OCI-LY3 (cell line): ENCODE measurements at regions not wholly inside any gene's neighbourhood (a gene's known extent, or its start where the extent isn't known, plus 50 kb on each side); places are given as distances from the start of the nearest gene placed in this dataset.

Experiments used
- H2AFZ ChIP-seq: fragments of 200-600, 300-600 bp; shearing (Covaris generic); 2 replicates; pipeline ENCODE4 v1.6.0; 2014; ENCODE audit warnings: antibody characterized with exemption, low read depth, low read length
- H3K27ac ChIP-seq: fragments of 200-600, 300-600 bp; sonication (generic); 2 replicates; pipeline ENCODE4 v1.5.1; 2014; ENCODE audit warnings: mild to moderate bottlenecking, low read length, moderate library complexity, mixed read lengths
- H3K27me3 ChIP-seq: fragments of 200-600, 300-600 bp; sonication (generic); 2 replicates; pipeline ENCODE4 v1.6.1; 2014; ENCODE audit warnings: low read depth, low read length, mixed read lengths
- H3K36me3 ChIP-seq: fragments of 200-600, 300-600 bp; sonication (generic); replicated peaks from 2 replicates; pipeline ENCODE3; 2014; ENCODE audit warnings: low read depth, low read length, mixed read lengths
- H3K4me1 ChIP-seq: fragments of 300-600, 200-600 bp; sonication (generic); 2 replicates; pipeline ENCODE4 v1.6.1; 2014; ENCODE audit warnings: low read length, mixed read lengths
- H3K4me2 ChIP-seq: fragments of 200-600, 300-600 bp; sonication (generic); 2 replicates; pipeline ENCODE4 v1.6.1; 2014; ENCODE audit warnings: low read length, mixed read lengths
- H3K4me3 ChIP-seq: fragments of 300-600, 200-600 bp; sonication (generic); 2 replicates; pipeline ENCODE4 v1.5.1; 2014; ENCODE audit warnings: antibody characterized with exemption, mild to moderate bottlenecking, low read length, moderate library complexity
- H3K79me2 ChIP-seq: fragments of 300-600, 200-600 bp; shearing (Covaris generic); 2 replicates; pipeline ENCODE4 v1.6.1; 2014; ENCODE audit warnings: mild to moderate bottlenecking, low read length, mixed read lengths
- H3K9ac ChIP-seq: fragments of 300-600, 200-600 bp; shearing (Covaris generic); 2 replicates; pipeline ENCODE4 v1.6.0; 2014; ENCODE audit warnings: mild to moderate bottlenecking, low read length, moderate library complexity
- H3K9me3 ChIP-seq: fragments of 200-600, 300-600 bp; shearing (Covaris generic); 2 replicates; pipeline ENCODE4 v1.6.1; 2014; ENCODE audit warnings: low read length, mixed read lengths; ENCODE audit not compliant: insufficient read depth
- H4K20me1 ChIP-seq: fragments of 200-600, 300-600 bp; sonication (generic); 2 replicates; pipeline ENCODE4 v1.6.1; 2016; ENCODE audit warnings: low read length, mixed read lengths; ENCODE audit not compliant: insufficient read depth
- EZH2phosphoT487 ChIP-seq: fragments of 200-600 bp; shearing (Covaris generic); IDR thresholded peaks from 2 replicates; pipeline ENCODE4 v1.6.1; 2018; ENCODE audit warnings: antibody characterized with exemption, mixed run types, low read depth
- TF ChIP-seq, protein P1 (sequence below): fragments of 200-600, 300-600 bp; sonication (generic); IDR thresholded peaks from 2 replicates; pipeline ENCODE4 v1.5.1; 2014; ENCODE audit warnings: antibody characterized with exemption, low read length, low read depth

GRCh38 chr3:109532257-109533216, 195.2 kb upstream of the DPPA4 start:
- H2AFZ ChIP-seq: no peak overlapping the region
- H3K4me3 ChIP-seq: no peak overlapping the region
- TF ChIP-seq, protein P1, sequence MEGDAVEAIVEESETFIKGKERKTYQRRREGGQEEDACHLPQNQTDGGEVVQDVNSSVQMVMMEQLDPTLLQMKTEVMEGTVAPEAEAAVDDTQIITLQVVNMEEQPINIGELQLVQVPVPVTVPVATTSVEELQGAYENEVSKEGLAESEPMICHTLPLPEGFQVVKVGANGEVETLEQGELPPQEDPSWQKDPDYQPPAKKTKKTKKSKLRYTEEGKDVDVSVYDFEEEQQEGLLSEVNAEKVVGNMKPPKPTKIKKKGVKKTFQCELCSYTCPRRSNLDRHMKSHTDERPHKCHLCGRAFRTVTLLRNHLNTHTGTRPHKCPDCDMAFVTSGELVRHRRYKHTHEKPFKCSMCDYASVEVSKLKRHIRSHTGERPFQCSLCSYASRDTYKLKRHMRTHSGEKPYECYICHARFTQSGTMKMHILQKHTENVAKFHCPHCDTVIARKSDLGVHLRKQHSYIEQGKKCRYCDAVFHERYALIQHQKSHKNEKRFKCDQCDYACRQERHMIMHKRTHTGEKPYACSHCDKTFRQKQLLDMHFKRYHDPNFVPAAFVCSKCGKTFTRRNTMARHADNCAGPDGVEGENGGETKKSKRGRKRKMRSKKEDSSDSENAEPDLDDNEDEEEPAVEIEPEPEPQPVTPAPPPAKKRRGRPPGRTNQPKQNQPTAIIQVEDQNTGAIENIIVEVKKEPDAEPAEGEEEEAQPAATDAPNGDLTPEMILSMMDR: peak; percentile 60
- TF ChIP-seq EZH2phosphoT487: no peak
- no peaks in the 10 kb centered on the region for H3K4me1 ChIP-seq
- H3K4me2 ChIP-seq: no peak overlapping the region
- H3K9me3 ChIP-seq: no peaks in the 10 kb centered on the region
- H3K9ac ChIP-seq: no peak overlapping the region
- H3K36me3 ChIP-seq: no peaks in the 10 kb centered on the region
- no peaks in the 10 kb centered on the region for H3K79me2 ChIP-seq
- H3K27ac ChIP-seq: no peak overlapping the region
- no peaks in the 10 kb centered on the region for H3K27me3 ChIP-seq
- no peaks in the 10 kb centered on the region for H4K20me1 ChIP-seq

DNA sequence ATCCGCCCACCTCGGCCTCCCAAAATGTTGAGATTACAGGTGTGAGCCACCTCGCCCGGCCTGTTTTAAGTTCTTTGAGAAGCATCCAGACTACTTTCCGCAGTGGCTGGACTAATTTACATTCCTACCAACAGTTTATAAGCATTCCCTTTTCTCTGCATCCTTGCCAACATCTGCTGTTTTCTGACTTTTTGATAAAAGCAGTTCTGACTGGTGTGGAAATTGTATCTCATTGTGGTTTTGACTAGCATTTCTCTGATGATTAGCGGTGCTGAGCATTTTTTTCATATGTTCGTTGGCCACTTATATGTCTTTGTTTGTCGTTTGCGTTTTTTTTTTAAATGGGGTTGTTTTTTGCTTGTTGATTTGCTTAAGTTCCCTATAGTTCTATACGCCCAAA, 208.4 kb upstream of the DPPA4 start:
- H3K9me3 ChIP-seq: no peaks in the 10 kb centered on the region
- no peak overlapping the region for H3K27ac ChIP-seq
- H3K36me3 ChIP-seq: no peaks in the 10 kb centered on the region
- H3K27me3 ChIP-seq: no peaks in the 10 kb centered on the region
- H3K4me3 ChIP-seq: no peak overlapping the region
- H4K20me1 ChIP-seq: no peaks in the 10 kb centered on the region
- no peak for TF ChIP-seq EZH2phosphoT487
- TF ChIP-seq, protein P1: no peak
- H3K4me1 ChIP-seq: peaks cover 11% of the 10 kb centered on the region
- no peak overlapping the region for H3K9ac ChIP-seq
- H2AFZ ChIP-seq: no peak overlapping the region
- no peaks in the 10 kb centered on the region for H3K79me2 ChIP-seq
- no peak overlapping the region for H3K4me2 ChIP-seq

DNA sequence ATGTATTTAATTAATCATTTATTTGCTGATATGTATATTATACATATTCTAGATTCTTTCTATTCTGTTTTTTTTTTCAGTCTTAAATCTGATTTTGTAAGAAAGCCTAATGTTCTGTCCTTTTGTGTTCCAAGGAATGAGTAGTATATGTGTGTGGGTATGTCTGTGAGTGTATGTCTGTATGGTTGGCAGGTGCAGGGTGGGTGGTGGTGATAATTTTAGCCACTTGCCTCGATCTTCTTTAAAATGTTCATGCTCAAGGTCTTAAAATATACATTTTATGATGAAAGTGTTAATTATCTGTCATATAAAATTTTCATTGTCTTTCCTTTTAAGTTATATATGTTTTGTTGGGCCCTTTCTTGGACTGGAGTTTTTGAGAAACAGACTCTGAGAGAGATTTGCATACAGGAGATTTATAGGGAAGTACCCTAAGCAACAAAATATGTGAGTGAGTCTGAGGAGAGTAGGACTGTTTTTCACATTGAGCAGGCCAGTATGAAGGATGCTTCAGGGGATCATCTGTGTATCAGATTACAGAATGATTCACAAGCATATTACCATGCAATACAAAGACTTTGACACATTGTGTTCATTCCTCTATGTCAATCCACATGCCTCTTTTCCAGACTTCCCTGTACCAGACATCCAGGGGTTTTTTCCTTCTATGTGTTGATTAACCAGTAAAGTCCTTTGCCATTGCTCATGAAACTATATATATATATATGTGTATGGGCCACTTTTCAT, 211.0 kb upstream of the DPPA4 start:
- H4K20me1 ChIP-seq: no peaks in the 10 kb centered on the region
- no peaks in the 10 kb centered on the region for H3K9me3 ChIP-seq
- H3K27ac ChIP-seq: no peak overlapping the region
- no peak overlapping the region for H3K9ac ChIP-seq
- H3K4me2 ChIP-seq: no peak overlapping the region
- no peak overlapping the region for H2AFZ ChIP-seq
- TF ChIP-seq, protein P1: no peak
- no peak for TF ChIP-seq EZH2phosphoT487
- H3K4me3 ChIP-seq: no peak overlapping the region
- no peaks in the 10 kb centered on the region for H3K27me3 ChIP-seq
- no peaks in the 10 kb centered on the region for H3K36me3 ChIP-seq
- H3K79me2 ChIP-seq: no peaks in the 10 kb centered on the region
- peaks cover 19% of the 10 kb centered on the region for H3K4me1 ChIP-seq
